Effector CD4-positive, alpha-beta T cell (primary cell): ENCODE measurements at regions not wholly inside any gene's neighbourhood (a gene's known extent, or its start where the extent isn't known, plus 50 kb on each side); places are given as distances from the start of the nearest gene placed in this dataset.
"Not testable (repeated sequence)": the region's sequence is repeated elsewhere in the genome, so short reads cannot be mapped to it uniquely, and the experiment has no call there.

Source experiments
- DNase-seq: peaks from one replicate; pipeline ENCODE4 v3.0.0-alpha.2; 2020

- no peak for DNase-seq
These were observed 1420.1 kb upstream of the ACO1 start for GRCh38 chr9:30964332-30964731.

GRCh38 chr9:30967476-30967875, 1417.0 kb upstream of the ACO1 start:
- DNase-seq, result no peak

GRCh38 chr9:30970186-30970585, 1414.3 kb upstream of the ACO1 start:
- DNase-seq, result no peak

GRCh38 chr9:30970812-30971211, 1413.6 kb upstream of the ACO1 start:
- no peak for DNase-seq

GRCh38 chr9:30972654-30973053, 1411.8 kb upstream of the ACO1 start:
- DNase-seq, result no peak

GRCh38 chr9:30977965-30978364, 1406.5 kb upstream of the ACO1 start:
- no peak for DNase-seq

GRCh38 chr9:30982301-30982700, 1402.1 kb upstream of the ACO1 start:
- no peak for DNase-seq

- no peak for DNase-seq
These were observed 1388.3 kb upstream of the ACO1 start for GRCh38 chr9:30995956-30996738.

- no peak for DNase-seq
These were observed 1387.7 kb upstream of the ACO1 start for GRCh38 chr9:30996761-30997160.

- no peak for DNase-seq
These were observed 1387.2 kb upstream of the ACO1 start for GRCh38 chr9:30997291-30997690.

GRCh38 chr9:31005086-31005665, 1379.3 kb upstream of the ACO1 start:
- DNase-seq, result no peak

- no peak for DNase-seq
These were observed 1371.1 kb upstream of the ACO1 start for GRCh38 chr9:31013371-31013770.

GRCh38 chr9:31023847-31024246, 1360.6 kb upstream of the ACO1 start:
- DNase-seq, result no peak

- DNase-seq, result no peak
These were observed 1356.8 kb upstream of the ACO1 start for GRCh38 chr9:31027678-31028077.

GRCh38 chr9:31028137-31028536, 1356.3 kb upstream of the ACO1 start:
- DNase-seq, result no peak

GRCh38 chr9:31030741-31031202, 1353.7 kb upstream of the ACO1 start:
- DNase-seq, result no peak

- DNase-seq, result no peak
These were observed 1352.2 kb upstream of the ACO1 start for GRCh38 chr9:31032206-31032605.

GRCh38 chr9:31034311-31034710, 1350.1 kb upstream of the ACO1 start:
- DNase-seq, result no peak

- DNase-seq, result no peak
These were observed 1343.9 kb upstream of the ACO1 start for GRCh38 chr9:31040564-31040963.

GRCh38 chr9:31045810-31046209, 1338.6 kb upstream of the ACO1 start:
- DNase-seq, result no peak

- not testable (repeated sequence) for DNase-seq
These were observed 1322.9 kb upstream of the ACO1 start for GRCh38 chr9:31061592-31061991.

GRCh38 chr9:31065691-31066090, 1318.8 kb upstream of the ACO1 start:
- DNase-seq, result no peak

GRCh38 chr9:31067418-31067817, 1317.0 kb upstream of the ACO1 start:
- no peak for DNase-seq

GRCh38 chr9:31071606-31072286, 1312.7 kb upstream of the ACO1 start:
- DNase-seq, result no peak
